SK-MEL-5 (cell line): ENCODE measurements at regions not wholly inside any gene's neighbourhood (a gene's known extent, or its start where the extent isn't known, plus 50 kb on each side); places are given as distances from the start of the nearest gene placed in this dataset.

ENCODE experiments used
- DNase-seq: peaks from one replicate; pipeline ENCODE4 v3.0.0-alpha.2; 2016; ENCODE audit warnings: low read depth, low spot score
- in situ Hi-C: cut with HindIII; loops from 2 replicates; pipeline ENCODE4 v1.10.0; 2016; ENCODE audit warnings: low sequenced_read_pairs, high pct_unique_total_duplicates, low pct_unique_long_range_greater_than_20kb

- in situ Hi-C loops, result no loop called here
- no peak for DNase-seq
These were observed 261.8 kb upstream of the MYOCD start for GRCh38 chr17:12403881-12404398.

- in situ Hi-C loops, result no loop called here
These were observed 259.0 kb upstream of the MYOCD start for GRCh38 chr17:12406623-12407215.

GRCh38 chr17:12407495-12408252, 258.0 kb upstream of the MYOCD start:
- DNase-seq, result no peak
- in situ Hi-C loops, result no loop called here

More at GRCh38 chr17:12406623-12407215, 259.0 kb upstream of the MYOCD start:
- no peak for DNase-seq

GRCh38 chr17:12409082-12409481, 256.6 kb upstream of the MYOCD start:
- in situ Hi-C loops, result no loop called here
- no peak for DNase-seq

- no peak for DNase-seq
- in situ Hi-C loops, result no loop called here
These were observed 255.0 kb upstream of the MYOCD start for GRCh38 chr17:12410717-12411116.

- no peak for DNase-seq
These were observed 250.7 kb upstream of the MYOCD start for GRCh38 chr17:12415031-12415430.

GRCh38 chr17:12421077-12421476, 244.6 kb upstream of the MYOCD start:
- in situ Hi-C loops, result no loop called here
- DNase-seq, result no peak

More at GRCh38 chr17:12415031-12415430, 250.7 kb upstream of the MYOCD start:
- in situ Hi-C loops, result no loop called here

GRCh38 chr17:12421646-12422306, 243.9 kb upstream of the MYOCD start:
- in situ Hi-C loops, result no loop called here
- no peak for DNase-seq

- in situ Hi-C loops, result no loop called here
- no peak for DNase-seq
These were observed 243.0 kb upstream of the MYOCD start for GRCh38 chr17:12422651-12423050.

- in situ Hi-C loops, result no loop called here
- DNase-seq, result no peak
These were observed 242.4 kb upstream of the MYOCD start for GRCh38 chr17:12423337-12423736.

GRCh38 chr17:12429116-12429515, 236.6 kb upstream of the MYOCD start:
- DNase-seq, result no peak
- in situ Hi-C loops, result no loop called here

- in situ Hi-C loops, result no loop called here
- DNase-seq, result no peak
These were observed 234.5 kb upstream of the MYOCD start for GRCh38 chr17:12431188-12431587.

- in situ Hi-C loops, result no loop called here
- no peak for DNase-seq
These were observed 227.5 kb upstream of the MYOCD start for GRCh38 chr17:12438212-12438611.

- no peak for DNase-seq
- in situ Hi-C loops, result no loop called here
These were observed 226.7 kb upstream of the MYOCD start for GRCh38 chr17:12438813-12439586.

GRCh38 chr17:12445331-12445730, 220.4 kb upstream of the MYOCD start:
- no peak for DNase-seq
- in situ Hi-C loops, result no loop called here

- in situ Hi-C loops, result no loop called here
These were observed 208.2 kb upstream of the MYOCD start for GRCh38 chr17:12457493-12457892.

GRCh38 chr17:12459736-12460135, 206.0 kb upstream of the MYOCD start:
- DNase-seq, result no peak
- in situ Hi-C loops, result no loop called here

More at GRCh38 chr17:12457493-12457892, 208.2 kb upstream of the MYOCD start:
- DNase-seq, result no peak

- no peak for DNase-seq
- in situ Hi-C loops, result no loop called here
These were observed 202.6 kb upstream of the MYOCD start for GRCh38 chr17:12463102-12463501.
